A549 (cell line): ENCODE measurements at regions not wholly inside any gene's neighbourhood (a gene's known extent, or its start where the extent isn't known, plus 50 kb on each side); places are given as distances from the start of the nearest gene placed in this dataset.

ENCODE experiments used
- ATAC-seq, 2 experiments: fragments of 200-7000 bp in 1 of 2; fragments of >200 bp in 1 of 2; cut with Nextera tagmentation in 1 of 2; cut with Tn5 transposase in 1 of 2; 3 replicates each; pipeline versions ENCODE4 v1.8.0 to v1.9.1; 2018 to 2020; ENCODE audit warnings: mild to moderate bottlenecking in 1 of 2, moderate library complexity in 1 of 2
- CTCF ChIA-PET: fragments of 300-600 bp; sonication (Branson Sonifier 250); formaldehyde crosslinking; extraction: SDS; loops from one replicate; lab custom pipeline; 2021; ENCODE audit warnings: antibody characterized with exemption, inconsistent platforms; lab: Yijun Ruan, JAX
- POLR2A ChIA-PET: fragments of 350-600 bp; formaldehyde crosslinking; extraction: SDS; loops from one replicate; lab custom pipeline; 2021; ENCODE audit warnings: antibody characterized with exemption, inconsistent platforms; lab: Yijun Ruan, JAX
- DNase-seq, 2 experiments: peaks; one replicate each; pipeline versions ENCODE4 v3.0.0 to v3.0.0-alpha.2; 2011 to 2016; ENCODE audit warnings: low read depth in 1 of 2, low spot score in 1 of 2
- FAIRE-seq: peaks from 2 replicates; lab custom pipeline; 2011; peaks lifted over from hg19 to GRCh38; lab: Jason Lieb, UNC
- H3K27ac ChIP-seq, 2 experiments: fragments of >200 bp; sonication (Bioruptor Twin); formaldehyde crosslinking; 3 replicates each; pipeline ENCODE4 v1.5.1; 2016 to 2017
- H3K4me1 ChIP-seq: fragments of >200 bp; sonication (Bioruptor Twin); formaldehyde crosslinking; 3 replicates; pipeline ENCODE4 v1.6.1; 2016
- H3K4me2 ChIP-seq: fragments of >200 bp; sonication (Bioruptor Twin); formaldehyde crosslinking; 3 replicates; pipeline ENCODE4 v1.6.1; 2016
- H3K4me3 ChIP-seq: fragments of >200 bp; sonication (Bioruptor Twin); formaldehyde crosslinking; 3 replicates; pipeline ENCODE4 v1.5.1; 2016
- H3K9me3 ChIP-seq: fragments of >200 bp; sonication (Bioruptor Twin); formaldehyde crosslinking; 3 replicates; pipeline ENCODE4 v1.6.1; 2016
- ATOH8 ChIP-seq: fragments of 250-450 bp; sonication (Bioruptor Pico); IDR thresholded peaks from 2 replicates; pipeline ENCODE4 v1.5.0; 2020; ENCODE audit warnings: low read depth, mild to moderate bottlenecking, moderate library complexity
- BHLHE40 ChIP-seq: IDR thresholded peaks from 2 replicates; pipeline ENCODE4 v1.6.1; 2012; ENCODE audit warnings: low read depth, low read length, inconsistent platforms
- CHD2 ChIP-seq: fragments of 150-350 bp; IDR thresholded peaks from 2 replicates; pipeline ENCODE4 v1.6.1; 2014; ENCODE audit warnings: low read length; ENCODE audit not compliant: partially characterized antibody
- CHD4 ChIP-seq: fragments of 200-600 bp; sonication (generic); IDR thresholded peaks from 2 replicates; pipeline ENCODE4 v1.6.1; 2016; ENCODE audit warnings: antibody characterized with exemption, mild to moderate bottlenecking, borderline replicate concordance
- EHF ChIP-seq: fragments of 250-450 bp; sonication (Bioruptor Pico); IDR thresholded peaks from 2 replicates; pipeline ENCODE4 v1.5.0; 2020; ENCODE audit warnings: mild to moderate bottlenecking
- ESRRA ChIP-seq: fragments of 150-350 bp; IDR thresholded peaks from 2 replicates; pipeline ENCODE4 v1.6.1; 2014; ENCODE audit warnings: mild to moderate bottlenecking, low read length, borderline replicate concordance
- HMGXB4 ChIP-seq: fragments of 250-450 bp; sonication (Bioruptor Pico); IDR thresholded peaks from 2 replicates; pipeline ENCODE4 v1.5.0; 2021; ENCODE audit warnings: mild to moderate bottlenecking, moderate library complexity, borderline replicate concordance
- HOXA7 ChIP-seq: fragments of 250-450 bp; sonication (Bioruptor Pico); IDR thresholded peaks from 2 replicates; pipeline ENCODE4 v1.5.0; 2020; ENCODE audit warnings: mild to moderate bottlenecking, moderate library complexity
- JUNB ChIP-seq: fragments of >200 bp; sonication (Bioruptor Twin); formaldehyde crosslinking; IDR thresholded peaks from 2 replicates; pipeline ENCODE4 v1.6.1; 2016
- KDM5A ChIP-seq: fragments of 200-600 bp; sonication (generic); IDR thresholded peaks from 2 replicates; pipeline ENCODE4 v1.6.1; 2016; ENCODE audit warnings: antibody characterized with exemption, mild to moderate bottlenecking
- MAFK ChIP-seq: fragments of 450-650 bp; IDR thresholded peaks from 2 replicates; pipeline ENCODE4 v1.6.1; 2014; ENCODE audit not compliant: partially characterized antibody
- MAZ ChIP-seq: fragments of 150-350 bp; IDR thresholded peaks from 2 replicates; pipeline ENCODE4 v1.6.1; 2014; ENCODE audit warnings: antibody characterized with exemption, low read depth, low read length, borderline replicate concordance
- NPAS2 ChIP-seq: fragments of 250-450 bp; sonication (Bioruptor Pico); IDR thresholded peaks from 2 replicates; pipeline ENCODE4 v1.8.0; 2022; ENCODE audit warnings: mild to moderate bottlenecking, moderate library complexity, borderline replicate concordance
- PHF8 ChIP-seq: fragments of 200-600 bp; sonication (generic); IDR thresholded peaks from 2 replicates; pipeline ENCODE4 v1.6.1; 2016; ENCODE audit warnings: low read depth, mild to moderate bottlenecking, antibody characterized with exemption, moderate library complexity, borderline replicate concordance
- RAD21 ChIP-seq, 2 experiments: fragments of >200 bp in 1 of 2; sonication (Bioruptor Twin) in 1 of 2; formaldehyde crosslinking in 1 of 2; IDR thresholded peaks in 1 of 2; conservative IDR thresholded peaks in 1 of 2; 2 replicates in 1 of 2; 3 replicates in 1 of 2; pipeline ENCODE4 v1.6.1; 2012 to 2018; ENCODE audit warnings: inconsistent platforms in 1 of 2
- RCOR1 ChIP-seq: fragments of 150-350 bp; IDR thresholded peaks from 2 replicates; pipeline ENCODE4 v1.6.1; 2014; ENCODE audit warnings: antibody characterized with exemption, low read length, low read depth
- RNF2 ChIP-seq: fragments of 200-600 bp; sonication (generic); IDR thresholded peaks from 2 replicates; pipeline ENCODE4 v1.6.1; 2016; ENCODE audit warnings: low read depth, mild to moderate bottlenecking, antibody characterized with exemption, moderate library complexity, borderline replicate concordance
- SMC3 ChIP-seq: fragments of >200 bp; sonication (Bioruptor Twin); formaldehyde crosslinking; IDR thresholded peaks from 3 replicates; pipeline ENCODE4 v1.6.1; 2018; ENCODE audit warnings: inconsistent platforms
- TFCP2L1 ChIP-seq: fragments of 250-450 bp; sonication (Bioruptor Pico); IDR thresholded peaks from 2 replicates; pipeline ENCODE4 v1.5.0; 2021; ENCODE audit warnings: mild to moderate bottlenecking
- TP53 ChIP-seq: fragments of 250-450 bp; sonication (Bioruptor Pico); IDR thresholded peaks from 2 replicates; pipeline ENCODE4 v1.5.0; 2021; ENCODE audit warnings: mild to moderate bottlenecking, moderate library complexity
- ZC3H11A ChIP-seq: fragments of 450-650 bp; IDR thresholded peaks from 2 replicates; pipeline ENCODE4 v1.6.1; 2014; ENCODE audit warnings: antibody characterized with exemption, mild to moderate bottlenecking
- ZNF302 ChIP-seq: fragments of 250-450 bp; sonication (Bioruptor Pico); IDR thresholded peaks from 2 replicates; pipeline ENCODE4 v1.9.0; 2021; ENCODE audit warnings: inconsistent platforms, mild to moderate bottlenecking, moderate library complexity
- WGBS: methylation state at CpG from one replicate; pipeline ENCODE4 v1.1.6; 2017; ENCODE audit errors: missing lambda C conversion rate; 5-methylcytosine and 5-hydroxymethylcytosine counted together

GRCh38 chr10:36634916-36635315 lies 490.5 kb upstream of the ANKRD30A start:
- Histone ChIP-seq H3K27ac (no peak overlapping the region), H3K4me2 (no peak overlapping the region), H3K4me1 (no peaks in the 10 kb centered on the region), H3K9me3 (no peaks in the 10 kb centered on the region), H3K4me3 (no peak overlapping the region)
- TF ChIP-seq TP53: no peak
- TF ChIP-seq ZC3H11A: no peak
- no peak for TF ChIP-seq HOXA7 (CRISPR knock-in tag)
- no peak for TF ChIP-seq RCOR1
- no peak for TF ChIP-seq ATOH8 (CRISPR knock-in tag)
- no peak for TF ChIP-seq ZNF302 (CRISPR knock-in tag)
- no peak for TF ChIP-seq HMGXB4 (CRISPR knock-in tag)
- TF ChIP-seq CHD2: no peak
- no peak for TF ChIP-seq JUNB
- TF ChIP-seq NPAS2 (CRISPR knock-in tag): no peak
- TF ChIP-seq EHF (CRISPR knock-in tag): no peak
- TF ChIP-seq TFCP2L1: no peak
- TF ChIP-seq CHD4: no peak
- no peak for TF ChIP-seq SMC3
- no peak for TF ChIP-seq BHLHE40
- no peak for TF ChIP-seq ESRRA
- no peak for TF ChIP-seq MAZ
- TF ChIP-seq PHF8: no peak
- TF ChIP-seq RNF2: no peak
- WGBS: 57% methylated on average over 4 of the region's 4 CpGs
- POLR2A ChIA-PET: no interaction called here
- FAIRE-seq: no peak
- DNase-seq: no peak
- no peak for ATAC-seq
- CTCF ChIA-PET: interaction anchor here (0.7 to 1.5 kb wide), 2 partner anchors 13 to 67 kb away, joined by 3 to 4 read pairs; no protein-coding TSS in a partner anchor

GRCh38 chr10:36630267-36630666 lies 495.1 kb upstream of the ANKRD30A start:
- FAIRE-seq: no peak
- no peaks in the 10 kb centered on the region for H3K9me3 ChIP-seq
- 63% methylated on average over 3 of the region's 3 CpGs for WGBS

GRCh38 chr10:36629476-36629875 lies 495.9 kb upstream of the ANKRD30A start:
- CTCF ChIA-PET: no interaction called here
- WGBS: 82% methylated on average over 2 of the region's 2 CpGs
- DNase-seq (no peak), FAIRE-seq (no peak), ATAC-seq (no peak)
- POLR2A ChIA-PET: no interaction called here
- Histone ChIP-seq H3K4me3 (no peak overlapping the region), H3K9me3 (no peaks in the 10 kb centered on the region), H3K4me2 (no peak overlapping the region), H3K4me1 (no peaks in the 10 kb centered on the region), H3K27ac (no peak overlapping the region)
- TF ChIP-seq KDM5A (no peak), RAD21 (conservative IDR thresholded peaks at IDR 0.05 in 1 of 2, IDR thresholded peaks at IDR 0.05 in 1 of 2) (no peak)

More at GRCh38 chr10:36630267-36630666, 495.1 kb upstream of the ANKRD30A start:
- ChIA-PET CTCF (no interaction called here), POLR2A (no interaction called here)
- Histone ChIP-seq H3K4me2 (no peak overlapping the region), H3K27ac (no peak overlapping the region), H3K4me1 (no peaks in the 10 kb centered on the region), H3K4me3 (no peak overlapping the region)
- DNase-seq: no peak
- TF ChIP-seq MAFK: peak; percentile 68
- no peak for TF ChIP-seq HOXA7 (CRISPR knock-in tag)
- no peak for TF ChIP-seq RCOR1
- ATAC-seq: no peak
